Body of pancreas (tissue), 4 donors: ENCODE measurements at regions not wholly inside any gene's neighbourhood (a gene's known extent, or its start where the extent isn't known, plus 50 kb on each side); places are given as distances from the start of the nearest gene placed in this dataset.

Experiments
- CTCF ChIP-seq, 7 experiments: fragments of 450-650 bp in 4 of 7; fragments of 200-600 bp in 3 of 7; sonication (generic) in 3 of 7; IDR thresholded peaks; one replicate each; pipeline ENCODE4 v1.5.1; 2016 to 2019; ENCODE audit warnings: antibody characterized with exemption in 7 of 7
- POLR2A ChIP-seq, 3 donors: fragments of 450-650 bp; IDR thresholded peaks; one replicate each; pipeline ENCODE4 v1.6.1; 2016; ENCODE audit warnings: antibody characterized with exemption in 3 of 3, mild to moderate bottlenecking in 2 of 3

GRCh38 chr18:53749766-53750165, 474.7 kb downstream of the MBD2 start:
- TF ChIP-seq POLR2A (IDR thresholded peaks at IDR 0.05) (no peak), CTCF (IDR thresholded peaks at IDR 0.05) (no peak)
